ENCODE measurements at regions not wholly inside any gene's neighbourhood (a gene's known extent, or its start where the extent isn't known, plus 50 kb on each side); places are given as distances from the start of the nearest gene placed in this dataset.

DNA sequence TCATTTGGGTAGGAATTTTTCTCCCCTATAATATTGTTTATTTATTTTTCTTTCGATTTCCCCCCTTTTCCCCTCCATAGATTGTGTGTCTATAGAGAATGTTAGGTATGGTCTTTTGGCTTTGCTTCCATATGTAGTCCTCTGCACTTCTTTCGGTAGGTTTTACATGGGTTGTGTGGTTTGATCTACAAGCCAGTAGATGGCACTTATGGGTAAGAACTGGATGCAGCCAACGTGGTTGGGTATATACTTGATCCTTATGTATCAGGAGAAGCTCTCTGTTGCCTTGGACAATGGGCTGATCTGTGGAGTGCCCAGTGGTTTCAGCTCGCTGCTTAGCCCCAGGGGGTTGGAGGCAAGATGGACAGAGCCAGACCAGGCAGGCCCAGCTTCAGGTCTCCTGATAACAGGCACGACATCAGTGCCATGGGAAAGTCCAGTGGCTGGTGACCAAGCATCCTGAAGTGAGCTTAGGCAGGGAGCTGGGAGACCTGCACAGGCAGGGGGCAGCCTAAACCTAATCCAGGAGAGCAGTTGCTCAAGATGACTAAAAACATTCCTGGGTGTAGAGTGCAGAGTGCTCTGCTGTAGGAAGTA, 488.3 kb downstream of the CCDC85A start:
- TF ChIP-seq CTCF (IDR thresholded peaks at IDR 0.05; ENCODE audit: control extremely low read depth in 1 of 3, insufficient read depth in 1 of 3, low read depth in 1 of 3, low read length in 3 of 3) (no peak; a peak in 1 of 4 replicates), CBX5 (IDR thresholded peaks at IDR 0.05; ENCODE audit: low read depth, low read length) (no peak), JUND (IDR thresholded peaks at IDR 0.05; ENCODE audit: low read length) (no peak), YY1 (IDR thresholded peaks at IDR 0.05; ENCODE audit: low read depth, low read length) (no peak), RAD21 (IDR thresholded peaks at IDR 0.05 in 1 of 2, conservative IDR thresholded peaks at IDR 0.05 in 1 of 2; ENCODE audit: low read depth in 2 of 2, low read length in 2 of 2) (no peak), HDAC2 (IDR thresholded peaks at IDR 0.05; ENCODE audit: borderline replicate concordance in 1 of 2, low read depth in 2 of 2, low read length in 2 of 2) (no peak), CHD2 (IDR thresholded peaks at IDR 0.05; ENCODE audit: low read length) (no peak), SAP30 (IDR thresholded peaks at IDR 0.05; ENCODE audit: insufficient read depth, insufficient replicate concordance, low read length) (no peak), POLR2AphosphoS5 (IDR thresholded peaks at IDR 0.05; ENCODE audit: low read depth, low read length) (no peak), EZH2 (IDR thresholded peaks at IDR 0.05; ENCODE audit: low read depth, low read length, severe bottlenecking) (no peak), TAF1 (IDR thresholded peaks at IDR 0.05; ENCODE audit: low read depth, low read length) (no peak)
- TF ChIP-seq, protein P1, sequence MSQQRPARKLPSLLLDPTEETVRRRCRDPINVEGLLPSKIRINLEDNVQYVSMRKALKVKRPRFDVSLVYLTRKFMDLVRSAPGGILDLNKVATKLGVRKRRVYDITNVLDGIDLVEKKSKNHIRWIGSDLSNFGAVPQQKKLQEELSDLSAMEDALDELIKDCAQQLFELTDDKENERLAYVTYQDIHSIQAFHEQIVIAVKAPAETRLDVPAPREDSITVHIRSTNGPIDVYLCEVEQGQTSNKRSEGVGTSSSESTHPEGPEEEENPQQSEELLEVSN (IDR thresholded peaks at IDR 0.05): no peak
- TF ChIP-seq, protein P2, sequence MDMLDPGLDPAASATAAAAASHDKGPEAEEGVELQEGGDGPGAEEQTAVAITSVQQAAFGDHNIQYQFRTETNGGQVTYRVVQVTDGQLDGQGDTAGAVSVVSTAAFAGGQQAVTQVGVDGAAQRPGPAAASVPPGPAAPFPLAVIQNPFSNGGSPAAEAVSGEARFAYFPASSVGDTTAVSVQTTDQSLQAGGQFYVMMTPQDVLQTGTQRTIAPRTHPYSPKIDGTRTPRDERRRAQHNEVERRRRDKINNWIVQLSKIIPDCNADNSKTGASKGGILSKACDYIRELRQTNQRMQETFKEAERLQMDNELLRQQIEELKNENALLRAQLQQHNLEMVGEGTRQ (IDR thresholded peaks at IDR 0.05; ENCODE audit: low read length): no peak

Measured in H1 (cell line).